ENCODE measurements at regions not wholly inside any gene's neighbourhood (a gene's known extent, or its start where the extent isn't known, plus 50 kb on each side); places are given as distances from the start of the nearest gene placed in this dataset.

- Mint-ChIP-seq H3K36me3 (ENCODE audit: low read depth) (no peaks in the 10 kb centered on the region), H3K4me3 (no peak overlapping the region), H3K27ac (no peak overlapping the region), H3K9me3 (peaks cover 28% of the 10 kb centered on the region), H3K27me3 (ENCODE audit: low read depth) (no peaks in the 10 kb centered on the region), H3K4me1 (no peaks in the 10 kb centered on the region)
- TF ChIP-seq CTCF (IDR thresholded peaks at IDR 0.05; ENCODE audit: unreplicated experiment in 3 of 3): no peak
These were observed 539.1 kb downstream of the TMTC2 start for GRCh38 chr12:83225806-83226205.

- peaks cover 16% of the 10 kb centered on the region for H3K9me3 Mint-ChIP-seq
- no peak overlapping the region for H3K27ac Mint-ChIP-seq
- no peaks in the 10 kb centered on the region for H3K27me3 Mint-ChIP-seq (ENCODE audit: low read depth)
- no peaks in the 10 kb centered on the region for H3K4me1 Mint-ChIP-seq
- TF ChIP-seq CTCF (IDR thresholded peaks at IDR 0.05; ENCODE audit: unreplicated experiment in 3 of 3): no peak
- H3K36me3 Mint-ChIP-seq (ENCODE audit: low read depth): no peaks in the 10 kb centered on the region
- no peak overlapping the region for H3K4me3 Mint-ChIP-seq
These were observed 537.3 kb downstream of the TMTC2 start for GRCh38 chr12:83224012-83224411.

GRCh38 chr12:83220774-83221173 lies 534.1 kb downstream of the TMTC2 start:
- Mint-ChIP-seq H3K27ac (no peak overlapping the region), H3K27me3 (ENCODE audit: low read depth) (no peaks in the 10 kb centered on the region), H3K4me1 (no peaks in the 10 kb centered on the region), H3K9me3 (peaks cover 4% of the 10 kb centered on the region), H3K4me3 (no peak overlapping the region), H3K36me3 (ENCODE audit: low read depth) (no peaks in the 10 kb centered on the region)
- TF ChIP-seq CTCF (IDR thresholded peaks at IDR 0.05; ENCODE audit: unreplicated experiment in 3 of 3): no peak

- TF ChIP-seq CTCF (IDR thresholded peaks at IDR 0.05; ENCODE audit: unreplicated experiment in 3 of 3): no peak
- H3K4me1 Mint-ChIP-seq: no peaks in the 10 kb centered on the region
- no peaks in the 10 kb centered on the region for H3K9me3 Mint-ChIP-seq
- H3K36me3 Mint-ChIP-seq (ENCODE audit: low read depth): no peaks in the 10 kb centered on the region
- no peak overlapping the region for H3K27ac Mint-ChIP-seq
- H3K27me3 Mint-ChIP-seq (ENCODE audit: low read depth): no peaks in the 10 kb centered on the region
- no peak overlapping the region for H3K4me3 Mint-ChIP-seq
These were observed 529.5 kb downstream of the TMTC2 start for GRCh38 chr12:83216230-83216629.

- no peak overlapping the region for H3K4me3 Mint-ChIP-seq
- TF ChIP-seq CTCF (IDR thresholded peaks at IDR 0.05; ENCODE audit: unreplicated experiment in 3 of 3): no peak
- H3K36me3 Mint-ChIP-seq (ENCODE audit: low read depth): no peaks in the 10 kb centered on the region
- no peaks in the 10 kb centered on the region for H3K9me3 Mint-ChIP-seq
- no peaks in the 10 kb centered on the region for H3K4me1 Mint-ChIP-seq
- no peaks in the 10 kb centered on the region for H3K27me3 Mint-ChIP-seq (ENCODE audit: low read depth)
- no peak overlapping the region for H3K27ac Mint-ChIP-seq
These were observed 527.5 kb downstream of the TMTC2 start for GRCh38 chr12:83214185-83214584.

- H3K4me3 Mint-ChIP-seq: no peak overlapping the region
- no peaks in the 10 kb centered on the region for H3K36me3 Mint-ChIP-seq (ENCODE audit: low read depth)
- no peaks in the 10 kb centered on the region for H3K9me3 Mint-ChIP-seq
- H3K27me3 Mint-ChIP-seq (ENCODE audit: low read depth): no peaks in the 10 kb centered on the region
- TF ChIP-seq CTCF (IDR thresholded peaks at IDR 0.05; ENCODE audit: unreplicated experiment in 3 of 3): no peak
- no peaks in the 10 kb centered on the region for H3K4me1 Mint-ChIP-seq
- no peak overlapping the region for H3K27ac Mint-ChIP-seq
These were observed 524.2 kb downstream of the TMTC2 start for GRCh38 chr12:83210933-83211332.
